Bronchial epithelial cell (primary cell): ENCODE measurements at regions not wholly inside any gene's neighbourhood (a gene's known extent, or its start where the extent isn't known, plus 50 kb on each side); places are given as distances from the start of the nearest gene placed in this dataset.
"Not testable (repeated sequence)": the region's sequence is repeated elsewhere in the genome, so short reads cannot be mapped to it uniquely, and the experiment has no call there.

ENCODE experiments used
- DNase-seq: peaks from one replicate; pipeline ENCODE4 v3.0.0-alpha.2; 2010; ENCODE audit warnings: low read depth
- FAIRE-seq: peaks from 2 replicates; lab custom pipeline; 2011; peaks lifted over from hg19 to GRCh38; lab: Jason Lieb, UNC
- H3K27me3 ChIP-seq: 2 replicates; pipeline ENCODE4 v1.5.1; 2011; ENCODE audit warnings: low read length; ENCODE audit not compliant: control insufficient read depth, insufficient read depth
- H3K36me3 ChIP-seq: 2 replicates; pipeline ENCODE4 v1.5.1; 2011; ENCODE audit warnings: low read length; ENCODE audit not compliant: control insufficient read depth, insufficient read depth
- H3K4me3 ChIP-seq: 2 replicates; pipeline ENCODE4 v1.5.1; 2011; ENCODE audit warnings: mild to moderate bottlenecking, low read depth, low read length, control low read depth
- TF ChIP-seq, protein P1 (sequence below): IDR thresholded peaks from 2 replicates; pipeline ENCODE4 v1.5.1; 2011; ENCODE audit warnings: mild to moderate bottlenecking, moderate library complexity, low read length, control low read depth, inconsistent platforms; ENCODE audit not compliant: insufficient read depth, severe bottlenecking

GRCh38 chr5:91307048-91307447 lies 76.1 kb downstream of the ARRDC3 start:
- Histone ChIP-seq H3K27me3 (no peaks in the 10 kb centered on the region), H3K36me3 (no peaks in the 10 kb centered on the region), H3K4me3 (no peak overlapping the region)
- TF ChIP-seq, protein P1, sequence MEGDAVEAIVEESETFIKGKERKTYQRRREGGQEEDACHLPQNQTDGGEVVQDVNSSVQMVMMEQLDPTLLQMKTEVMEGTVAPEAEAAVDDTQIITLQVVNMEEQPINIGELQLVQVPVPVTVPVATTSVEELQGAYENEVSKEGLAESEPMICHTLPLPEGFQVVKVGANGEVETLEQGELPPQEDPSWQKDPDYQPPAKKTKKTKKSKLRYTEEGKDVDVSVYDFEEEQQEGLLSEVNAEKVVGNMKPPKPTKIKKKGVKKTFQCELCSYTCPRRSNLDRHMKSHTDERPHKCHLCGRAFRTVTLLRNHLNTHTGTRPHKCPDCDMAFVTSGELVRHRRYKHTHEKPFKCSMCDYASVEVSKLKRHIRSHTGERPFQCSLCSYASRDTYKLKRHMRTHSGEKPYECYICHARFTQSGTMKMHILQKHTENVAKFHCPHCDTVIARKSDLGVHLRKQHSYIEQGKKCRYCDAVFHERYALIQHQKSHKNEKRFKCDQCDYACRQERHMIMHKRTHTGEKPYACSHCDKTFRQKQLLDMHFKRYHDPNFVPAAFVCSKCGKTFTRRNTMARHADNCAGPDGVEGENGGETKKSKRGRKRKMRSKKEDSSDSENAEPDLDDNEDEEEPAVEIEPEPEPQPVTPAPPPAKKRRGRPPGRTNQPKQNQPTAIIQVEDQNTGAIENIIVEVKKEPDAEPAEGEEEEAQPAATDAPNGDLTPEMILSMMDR, result no peak
- FAIRE-seq, result no peak
- peak; percentile 82 for DNase-seq

GRCh38 chr5:91306497-91306896 lies 76.6 kb downstream of the ARRDC3 start:
- FAIRE-seq (no peak), DNase-seq (no peak)
- Histone ChIP-seq H3K36me3 (no peaks in the 10 kb centered on the region), H3K4me3 (no peak overlapping the region), H3K27me3 (no peaks in the 10 kb centered on the region)
- TF ChIP-seq, protein P1, result no peak

- TF ChIP-seq, protein P1, result no peak
- Histone ChIP-seq H3K36me3 (no peaks in the 10 kb centered on the region), H3K27me3 (no peaks in the 10 kb centered on the region), H3K4me3 (no peak overlapping the region)
- FAIRE-seq, result no peak
- DNase-seq, result no peak
Measured at GRCh38 chr5:91305640-91306039, 77.5 kb downstream of the ARRDC3 start.

- H3K4me3 ChIP-seq, FAIRE-seq, H3K36me3 ChIP-seq, DNase-seq, H3K27me3 ChIP-seq: not testable (repeated sequence)
Measured at GRCh38 chr5:91304015-91304414, 79.1 kb downstream of the ARRDC3 start.

- DNase-seq (no peak), FAIRE-seq (no peak)
- H3K4me3 ChIP-seq, result no peak overlapping the region
- TF ChIP-seq, protein P1, result no peak
- H3K27me3 ChIP-seq, result no peaks in the 10 kb centered on the region
- no peaks in the 10 kb centered on the region for H3K36me3 ChIP-seq
Measured at GRCh38 chr5:91302958-91303357, 80.2 kb downstream of the ARRDC3 start.

- H3K4me3 ChIP-seq, result no peak overlapping the region
- FAIRE-seq (no peak), DNase-seq (no peak)
- TF ChIP-seq, protein P1, result no peak
- no peaks in the 10 kb centered on the region for H3K27me3 ChIP-seq
- H3K36me3 ChIP-seq, result no peaks in the 10 kb centered on the region
Measured at GRCh38 chr5:91302305-91302704, 80.8 kb downstream of the ARRDC3 start.
